GM18526 (cell line): ENCODE measurements at regions not wholly inside any gene's neighbourhood (a gene's known extent, or its start where the extent isn't known, plus 50 kb on each side); places are given as distances from the start of the nearest gene placed in this dataset.

Experiments used
- POLR2A ChIP-seq: IDR thresholded peaks from 3 replicates; pipeline ENCODE4 v1.6.1; 2011; ENCODE audit not compliant: insufficient read length; ENCODE audit errors: extremely low read depth

GRCh38 chr22:48588151-48588877 lies 1239.4 kb downstream of the BRD1 start:
- TF ChIP-seq POLR2A: no peak

DNA sequence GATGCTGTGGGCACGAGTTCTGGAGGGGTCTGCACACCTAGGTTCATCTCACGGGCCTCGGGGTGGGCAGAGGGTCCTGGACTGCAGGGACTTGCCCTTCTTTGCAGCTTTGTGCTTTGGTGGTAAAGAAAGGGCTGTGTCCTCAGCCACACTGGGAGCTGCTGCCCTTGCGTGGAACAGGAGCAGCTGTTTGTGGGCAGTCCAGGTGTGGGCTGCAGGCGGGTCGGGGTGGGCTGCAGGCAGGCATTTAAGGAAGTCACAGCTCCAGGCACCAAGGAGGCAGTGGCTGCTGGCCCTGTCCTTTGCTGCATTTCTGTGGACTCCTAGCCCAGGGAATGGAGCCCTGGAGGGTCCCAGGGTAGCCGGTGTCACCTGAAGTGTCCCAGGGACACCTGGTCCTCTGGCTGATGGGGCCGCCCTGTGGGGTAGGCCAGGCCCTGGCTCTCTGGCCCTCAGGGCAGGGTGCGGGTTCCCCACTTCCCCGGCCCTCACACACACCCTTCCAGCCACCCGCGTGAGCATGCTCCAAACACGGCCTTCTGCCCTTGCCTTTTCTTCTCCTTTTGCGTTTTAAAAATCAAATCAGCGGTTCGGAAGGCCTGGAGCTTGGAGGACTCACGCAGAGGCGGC lies 1240.3 kb downstream of the BRD1 start:
- no peak for TF ChIP-seq POLR2A

- no peak for TF ChIP-seq POLR2A
Observed at GRCh38 chr22:48586799-48587185, 1240.9 kb downstream of the BRD1 start.

- TF ChIP-seq POLR2A: no peak
Observed at GRCh38 chr22:48585916-48586798, 1241.5 kb downstream of the BRD1 start.

DNA sequence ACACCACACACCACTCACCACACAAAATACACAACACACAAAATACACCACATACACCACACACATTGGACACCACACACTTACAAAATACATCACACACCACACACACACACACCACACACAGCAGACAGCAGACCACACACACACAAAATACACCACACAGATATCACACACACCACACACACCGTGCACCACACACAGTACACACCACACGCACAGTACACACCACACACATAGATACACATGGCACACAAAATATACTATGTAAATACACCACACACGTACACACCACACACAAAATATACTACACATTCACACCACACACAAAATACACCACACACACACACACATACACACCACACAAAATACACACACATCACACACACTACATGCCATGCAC lies 1243.5 kb downstream of the BRD1 start:
- no peak for TF ChIP-seq POLR2A

GRCh38 chr22:48581796-48582469 lies 1245.7 kb downstream of the BRD1 start:
- TF ChIP-seq POLR2A: no peak

DNA sequence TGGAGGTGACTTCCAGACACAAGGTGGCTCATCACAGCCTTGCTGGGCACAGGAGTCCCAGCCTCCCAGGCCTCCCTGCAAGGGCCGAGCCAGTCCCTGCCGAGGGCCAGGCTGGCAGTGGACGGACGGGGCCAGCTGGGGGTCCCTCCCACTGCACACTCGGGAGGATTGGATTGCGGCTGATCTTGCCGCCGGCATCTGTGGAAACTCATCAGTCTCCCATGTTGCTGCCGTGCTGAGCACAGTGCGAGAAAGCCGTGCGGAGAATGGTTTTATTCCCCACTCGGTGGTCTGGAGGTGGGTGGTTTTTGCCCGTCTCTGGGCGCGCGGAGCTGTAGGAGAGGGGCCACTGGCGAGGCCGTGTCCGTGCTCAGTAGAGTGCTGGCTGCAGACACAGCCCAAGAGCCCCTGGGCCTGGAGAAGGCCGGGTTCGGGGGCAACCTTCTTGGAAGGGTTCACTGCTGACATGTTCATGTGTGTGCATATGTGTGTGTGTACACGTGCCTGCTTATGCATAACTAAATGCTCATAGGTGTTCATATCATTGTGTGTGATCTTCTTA lies 1246.4 kb downstream of the BRD1 start:
- no peak for TF ChIP-seq POLR2A

- TF ChIP-seq POLR2A: no peak
Observed at GRCh38 chr22:48580481-48580970, 1247.1 kb downstream of the BRD1 start.

- no peak for TF ChIP-seq POLR2A
Observed at GRCh38 chr22:48579928-48580309, 1247.8 kb downstream of the BRD1 start.

DNA sequence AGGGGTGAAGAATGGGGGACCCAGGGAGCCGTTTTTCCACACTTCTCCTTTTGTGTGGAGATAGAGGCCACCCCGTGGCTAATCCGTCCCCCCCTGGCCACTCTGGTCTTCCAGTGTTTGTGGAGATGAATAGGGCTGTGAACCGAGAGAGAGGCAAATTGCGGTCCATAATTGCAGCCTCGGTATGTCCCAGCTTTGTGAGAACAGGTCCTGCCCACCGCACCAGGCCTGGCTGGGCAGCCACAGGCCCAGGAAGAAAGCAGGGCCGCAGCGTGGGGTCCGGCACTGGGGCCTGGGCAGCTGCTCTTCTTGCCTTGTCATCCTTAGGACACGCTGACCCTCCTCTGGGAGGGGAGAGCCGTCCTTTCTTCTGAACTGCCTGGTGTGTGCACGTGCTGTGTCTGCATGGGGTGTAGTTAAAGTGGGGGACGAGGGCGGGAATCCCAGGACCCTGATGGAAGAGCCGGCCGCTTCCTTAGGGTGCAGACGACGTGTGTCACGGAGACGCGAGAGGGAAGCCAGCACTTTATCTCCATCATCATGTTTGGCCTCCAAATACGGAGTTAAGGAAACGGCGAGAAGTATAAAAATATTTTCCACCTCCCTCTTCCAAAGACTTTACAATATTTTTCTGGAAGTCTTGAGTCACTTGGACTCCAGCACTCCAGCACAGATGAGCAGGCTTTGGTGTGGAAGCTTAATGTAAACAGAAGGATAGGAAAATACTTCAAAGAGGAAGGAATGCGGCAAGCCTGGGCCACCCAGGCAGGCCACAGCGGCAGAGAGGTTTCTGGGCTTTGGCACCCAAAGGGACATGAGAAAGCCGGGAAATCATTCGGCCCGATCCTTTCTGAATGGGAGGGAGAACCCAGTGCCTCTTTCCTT lies 1248.4 kb downstream of the BRD1 start:
- TF ChIP-seq POLR2A: no peak

GRCh38 chr22:48578138-48579042 lies 1249.3 kb downstream of the BRD1 start:
- no peak for TF ChIP-seq POLR2A

DNA sequence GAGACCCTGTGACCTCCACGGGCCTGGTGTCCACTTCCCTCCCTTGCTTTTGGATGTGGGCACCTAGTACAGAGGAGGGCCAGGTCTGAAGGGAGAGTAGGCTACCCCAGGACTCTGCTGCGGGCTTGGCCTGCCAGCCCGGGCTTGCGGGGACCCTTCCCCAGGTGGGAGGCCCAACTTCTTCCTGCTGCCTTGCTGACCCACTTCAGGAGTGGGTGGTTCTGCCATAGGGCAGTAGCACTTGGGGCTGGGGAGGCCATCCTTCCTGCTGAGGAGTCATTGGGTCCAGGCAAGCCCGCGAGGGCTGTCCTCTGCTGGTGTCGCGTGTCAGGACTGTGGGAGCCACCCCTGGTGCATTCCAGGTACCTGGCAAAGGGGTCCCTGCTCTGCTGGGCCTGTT lies 1250.0 kb downstream of the BRD1 start:
- TF ChIP-seq POLR2A: no peak
